Lung (tissue), 11 donors: ENCODE measurements at regions not wholly inside any gene's neighbourhood (a gene's known extent, or its start where the extent isn't known, plus 50 kb on each side); places are given as distances from the start of the nearest gene placed in this dataset.

ENCODE experiments used
- ATAC-seq: fragments of 200-7000 bp; cut with Tn5 transposase; one replicate; pipeline ENCODE4 v1.9.1; 2020; ENCODE audit warnings: moderate number of reproducible peaks; ENCODE audit not compliant: insufficient read depth, low FRiP score
- DNase-seq, 3 donors: peaks; one replicate each; pipeline ENCODE4 v3.0.0-alpha.2; 2013 to 2017
- H3K27ac ChIP-seq, 2 donors: one replicate each; pipeline ENCODE4 v1.5.1; 2013; ENCODE audit warnings: mild to moderate bottlenecking in 2 of 2, moderate library complexity in 2 of 2, control low read depth in 1 of 2, inconsistent platforms in 1 of 2, low read depth in 1 of 2, low read length in 1 of 2
- H3K27me3 ChIP-seq, 3 donors: one replicate each; pipeline ENCODE4 v1.5.1; 2013; ENCODE audit warnings: low read length in 2 of 3; ENCODE audit not compliant: control insufficient read depth in 3 of 3, insufficient read depth in 3 of 3
- H3K36me3 ChIP-seq, 4 donors: one replicate each; pipeline ENCODE4 v1.5.1; 2013; ENCODE audit warnings: low read length in 4 of 4, mild to moderate bottlenecking in 1 of 4, moderate library complexity in 1 of 4; ENCODE audit not compliant: control insufficient read depth in 4 of 4, insufficient read depth in 4 of 4
- H3K4me1 ChIP-seq, 5 donors: one replicate each; pipeline ENCODE4 v1.5.1; 2013; ENCODE audit warnings: low read length in 5 of 5, mild to moderate bottlenecking in 2 of 5, moderate library complexity in 1 of 5; ENCODE audit not compliant: control insufficient read depth in 5 of 5, insufficient read depth in 5 of 5
- H3K4me3 ChIP-seq: one replicate; pipeline ENCODE4 v1.5.1; 2013; ENCODE audit warnings: mild to moderate bottlenecking, control low read depth, moderate library complexity
- H3K9ac ChIP-seq, 2 donors: one replicate each; pipeline ENCODE4 v1.5.1; 2013; ENCODE audit warnings: low read length in 2 of 2, control low read depth in 1 of 2; ENCODE audit not compliant: insufficient read depth in 1 of 2
- H3K9me3 ChIP-seq, 4 donors: one replicate each; pipeline ENCODE4 v1.5.1; 2013; ENCODE audit warnings: low read length in 3 of 4, mild to moderate bottlenecking in 1 of 4, moderate library complexity in 1 of 4; ENCODE audit not compliant: control insufficient read depth in 4 of 4, insufficient read depth in 3 of 4
- CTCF ChIP-seq: IDR thresholded peaks from 2 replicates; pipeline ENCODE4 v1.5.1; 2012; ENCODE audit warnings: mild to moderate bottlenecking; ENCODE audit errors: control extremely low read depth, extremely low read depth
- WGBS, 2 donors: extraction: QIAGEN DNeasy Blood & Tissue Kit; methylation state at CpG; one replicate each; pipeline ENCODE4 v1.1.7; 2013; 5-methylcytosine and 5-hydroxymethylcytosine counted together
- donor health status: control.
- donor health status: control.
- donor health status: Bipolar disorder and iron deficiency.
- donor health status: healthy.
- donor health status: DM: yes; HTN: yes; CAD: no.

- no peak overlapping the region for H3K9ac ChIP-seq
- no peak for DNase-seq
- no peak overlapping the region for H3K4me3 ChIP-seq
- no peak for TF ChIP-seq CTCF
- no peaks in the 10 kb centered on the region for H3K4me1 ChIP-seq
- no peaks in the 10 kb centered on the region for H3K27me3 ChIP-seq
- H3K9me3 ChIP-seq, result no peaks in the 10 kb centered on the region
- H3K27ac ChIP-seq, result no peak overlapping the region
- 83 to 89% methylated on average over 6 of the region's 6 CpGs for WGBS, 2 donors
- no peaks in the 10 kb centered on the region for H3K36me3 ChIP-seq
- no peak for ATAC-seq
Measured at GRCh38 chr4:4717692-4718091, 141.8 kb upstream of the MSX1 start.

GRCh38 chr4:4714331-4714730 lies 145.1 kb upstream of the MSX1 start:
- WGBS, 2 donors, result 92 to 94% methylated on average over 2 of the region's 2 CpGs

GRCh38 chr4:4712800-4713528 lies 146.5 kb upstream of the MSX1 start:
- TF ChIP-seq CTCF, result no peak
- Histone ChIP-seq H3K9ac (no peak overlapping the region), H3K4me3 (no peak overlapping the region), H3K4me1 (no peaks in the 10 kb centered on the region), H3K27ac (no peak overlapping the region), H3K9me3 (peaks cover 0 to 5% (median 0%) of the 10 kb centered on the region in 4 donors), H3K36me3 (no peaks in the 10 kb centered on the region), H3K27me3 (no peaks in the 10 kb centered on the region)
- 88 to 92% methylated on average over 3 of the region's 3 CpGs for WGBS, 2 donors
- ATAC-seq (no peak), DNase-seq (peak in 2 of 3 donors; percentile 24 to 40)

More at GRCh38 chr4:4714331-4714730, 145.1 kb upstream of the MSX1 start:
- Histone ChIP-seq H3K36me3 (no peaks in the 10 kb centered on the region), H3K4me3 (no peak overlapping the region), H3K4me1 (no peaks in the 10 kb centered on the region), H3K27ac (no peak overlapping the region), H3K9ac (no peak overlapping the region), H3K9me3 (no peaks in the 10 kb centered on the region), H3K27me3 (no peaks in the 10 kb centered on the region)
- DNase-seq (no peak), ATAC-seq (no peak)
- no peak for TF ChIP-seq CTCF

- Histone ChIP-seq H3K36me3 (no peaks in the 10 kb centered on the region), H3K27me3 (no peaks in the 10 kb centered on the region), H3K9me3 (peaks cover 0 to 5% (median 0%) of the 10 kb centered on the region in 4 donors), H3K9ac (no peak overlapping the region), H3K4me3 (no peak overlapping the region), H3K27ac (no peak overlapping the region), H3K4me1 (no peaks in the 10 kb centered on the region)
- WGBS, 2 donors, result 95 to 96% methylated on average over 3 of the region's 3 CpGs
- DNase-seq (no peak), ATAC-seq (no peak)
- TF ChIP-seq CTCF, result no peak
Measured at GRCh38 chr4:4711902-4712301, 147.6 kb upstream of the MSX1 start.
